GM21360 (cell line): ENCODE measurements at regions not wholly inside any gene's neighbourhood (a gene's known extent, or its start where the extent isn't known, plus 50 kb on each side); places are given as distances from the start of the nearest gene placed in this dataset.

Experiments used
- ATAC-seq: cut with Tn5 transposase; IDR thresholded peaks from one replicate; pipeline ENCODE4 v1.9.1; 2021; ENCODE audit warnings: mild to moderate bottlenecking, moderate library complexity; ENCODE audit not compliant: unreplicated experiment

- ATAC-seq: no peak
Observed at GRCh38 chr11:90818196-90818745, 595.4 kb upstream of the CHORDC1 start.

GRCh38 chr11:90809581-90809980 is 586.7 kb upstream of the CHORDC1 start:
- ATAC-seq: no peak

- no peak for ATAC-seq
Observed at GRCh38 chr11:90805172-90805571, 582.3 kb upstream of the CHORDC1 start.

DNA sequence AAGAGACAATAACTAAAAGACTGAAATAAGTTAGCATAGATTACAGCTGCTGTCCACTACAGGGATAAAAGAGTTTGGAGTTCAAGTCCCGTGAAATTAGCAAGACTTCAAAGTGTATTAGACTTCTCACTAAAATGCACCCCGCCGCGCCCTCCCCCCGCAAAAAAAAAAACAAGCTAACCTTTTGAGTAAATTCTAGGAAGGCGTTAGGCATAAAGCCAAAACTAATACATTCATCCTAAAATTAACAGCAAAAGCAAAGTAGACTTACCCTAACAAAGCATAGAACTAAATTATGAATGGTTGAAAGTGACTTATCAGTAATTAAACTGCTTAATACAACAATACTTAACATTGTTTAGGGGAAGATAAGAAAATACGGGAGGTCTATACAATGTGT is 581.0 kb upstream of the CHORDC1 start:
- no peak for ATAC-seq

GRCh38 chr11:90803366-90803765 is 580.5 kb upstream of the CHORDC1 start:
- ATAC-seq: no peak

DNA sequence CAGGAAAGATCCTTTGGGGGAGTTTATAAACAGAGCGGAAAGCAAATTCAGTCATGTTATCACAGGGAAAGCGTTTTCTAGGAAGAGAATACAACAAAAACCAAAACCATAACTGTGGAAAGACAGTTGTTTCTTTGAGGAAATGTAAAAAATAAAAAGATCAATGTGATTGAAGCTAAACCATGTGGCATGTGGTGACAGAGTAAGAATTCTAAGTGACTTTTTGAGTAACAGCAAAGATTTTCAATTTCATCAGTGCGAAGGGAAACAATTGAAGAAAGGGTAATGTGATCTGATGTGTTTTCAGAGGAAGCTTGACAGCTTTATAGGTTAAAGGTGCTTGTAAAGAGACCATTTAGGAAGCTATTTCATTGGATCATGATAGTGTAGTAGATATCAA is 575.9 kb upstream of the CHORDC1 start:
- no peak for ATAC-seq

GRCh38 chr11:90795746-90796145 is 572.9 kb upstream of the CHORDC1 start:
- no peak for ATAC-seq

DNA sequence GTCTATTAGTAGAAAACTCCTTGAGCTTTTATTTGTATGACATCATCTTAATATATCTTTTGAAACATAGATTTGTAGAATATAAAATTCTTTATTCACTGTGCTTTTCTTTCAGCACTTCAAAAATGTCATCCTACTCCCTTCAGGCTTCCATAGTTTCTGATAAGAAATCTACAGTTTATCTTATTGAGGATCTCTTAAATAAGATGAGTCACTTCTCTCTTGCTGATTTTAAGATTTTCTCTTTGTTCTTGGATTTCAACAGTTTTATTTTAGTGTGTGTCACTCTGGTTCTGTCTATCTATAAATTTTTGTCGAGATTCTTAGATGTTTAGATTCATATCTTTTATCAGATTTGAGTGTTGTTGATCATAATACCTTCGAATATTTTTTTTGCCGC is 566.1 kb upstream of the CHORDC1 start:
- no peak for ATAC-seq

GRCh38 chr11:90784241-90784814 is 561.5 kb upstream of the CHORDC1 start:
- no peak for ATAC-seq

GRCh38 chr11:90783111-90783510 is 560.3 kb upstream of the CHORDC1 start:
- no peak for ATAC-seq

- ATAC-seq: no peak
Observed at GRCh38 chr11:90779098-90779497, 556.2 kb upstream of the CHORDC1 start.

DNA sequence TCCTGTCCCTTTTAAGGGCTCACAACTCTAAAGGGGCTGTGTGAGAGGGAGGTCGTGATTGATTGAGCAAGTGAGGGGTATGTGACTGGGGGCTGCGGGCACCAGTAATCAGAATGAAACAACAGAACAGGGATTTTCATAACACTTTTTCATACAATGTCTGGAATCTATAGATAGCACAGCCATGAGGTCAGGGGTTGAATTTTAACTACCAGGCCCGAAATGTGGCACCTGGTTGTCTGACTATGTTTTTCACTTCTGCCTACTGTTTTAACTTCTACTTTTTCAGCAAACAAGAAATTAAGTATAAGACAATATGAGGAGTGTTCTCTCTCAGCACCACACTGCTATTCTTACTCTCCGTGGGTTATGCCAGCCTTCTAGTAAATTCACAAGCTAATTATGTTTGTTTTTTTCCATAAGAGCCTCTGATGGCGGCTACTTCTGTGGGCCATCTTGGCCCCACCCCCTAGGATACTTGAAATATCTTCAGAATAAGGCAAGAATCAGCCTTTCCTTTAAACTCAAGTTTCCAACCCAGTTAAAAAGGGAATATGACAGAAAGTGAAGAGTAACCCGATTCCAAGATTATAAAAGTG is 552.8 kb upstream of the CHORDC1 start:
- ATAC-seq: no peak

GRCh38 chr11:90774727-90775566 is 552.1 kb upstream of the CHORDC1 start:
- ATAC-seq: no peak

- no peak for ATAC-seq
Observed at GRCh38 chr11:90770007-90770406, 547.2 kb upstream of the CHORDC1 start.

DNA sequence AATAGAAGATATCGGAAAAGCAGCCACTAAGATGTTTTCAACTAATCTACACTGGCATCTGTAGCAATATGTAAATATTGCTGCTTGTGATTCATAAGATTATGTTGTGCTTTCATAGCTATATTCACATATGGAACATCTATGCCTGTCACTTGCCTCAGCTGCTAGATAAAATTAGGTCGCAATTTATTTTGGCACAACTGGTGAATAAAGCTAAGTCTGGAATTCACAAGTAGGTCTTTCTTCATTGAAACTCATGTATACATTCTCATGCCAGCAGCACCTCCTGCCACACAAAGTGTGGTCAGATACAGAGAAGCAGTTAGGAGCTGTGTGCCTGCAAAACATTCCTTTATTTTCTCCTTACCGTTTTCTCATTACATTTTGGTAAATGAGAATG is 543.3 kb upstream of the CHORDC1 start:
- no peak for ATAC-seq

DNA sequence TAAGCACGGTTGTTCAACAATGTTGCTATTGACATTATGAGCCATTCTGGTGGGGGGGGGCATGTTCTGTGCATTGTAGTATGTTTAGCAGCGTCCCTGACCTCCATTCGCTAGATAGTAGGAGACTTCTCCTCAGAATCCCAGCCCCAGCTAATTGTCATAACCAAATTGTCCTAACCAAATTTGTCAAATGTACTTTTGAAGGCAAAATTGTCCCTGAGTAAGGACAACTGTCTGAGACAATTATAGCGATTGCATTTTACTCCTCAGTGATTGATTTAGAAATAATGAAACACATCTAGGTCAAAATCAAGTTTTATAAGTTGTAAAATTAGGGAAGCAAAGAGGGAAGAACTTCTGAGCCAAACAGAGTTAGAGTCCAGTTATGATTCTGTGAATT is 541.8 kb upstream of the CHORDC1 start:
- ATAC-seq: no peak

DNA sequence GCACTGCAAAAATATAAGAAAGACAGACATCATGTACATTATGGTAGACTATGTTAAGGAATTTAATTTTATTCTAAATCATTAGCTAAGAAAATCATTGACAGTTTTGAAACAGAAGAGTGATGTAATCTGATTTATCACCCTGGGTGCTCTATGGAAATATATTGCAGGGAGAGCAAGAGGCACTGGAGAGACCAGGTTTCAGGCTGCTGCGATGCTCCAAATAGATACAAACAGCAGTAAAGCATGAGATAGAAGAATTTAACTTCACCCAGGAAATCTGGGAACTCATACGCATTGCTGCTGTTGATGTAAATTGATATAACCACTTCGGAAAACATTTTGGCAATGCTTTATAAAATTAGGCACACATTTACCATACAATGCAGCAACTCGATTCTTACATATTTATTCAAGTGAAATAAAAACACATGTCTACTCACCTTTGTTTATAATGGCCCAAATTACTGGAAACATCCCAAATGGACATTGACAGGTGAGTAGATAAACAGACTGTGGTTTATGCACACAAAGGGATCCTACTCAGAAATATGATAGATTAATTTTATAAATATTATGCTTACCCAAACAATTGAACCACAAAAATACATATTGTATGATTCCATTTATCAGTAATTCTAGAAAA is 535.1 kb upstream of the CHORDC1 start:
- ATAC-seq: no peak

GRCh38 chr11:90756617-90757016 is 533.8 kb upstream of the CHORDC1 start:
- ATAC-seq: no peak

DNA sequence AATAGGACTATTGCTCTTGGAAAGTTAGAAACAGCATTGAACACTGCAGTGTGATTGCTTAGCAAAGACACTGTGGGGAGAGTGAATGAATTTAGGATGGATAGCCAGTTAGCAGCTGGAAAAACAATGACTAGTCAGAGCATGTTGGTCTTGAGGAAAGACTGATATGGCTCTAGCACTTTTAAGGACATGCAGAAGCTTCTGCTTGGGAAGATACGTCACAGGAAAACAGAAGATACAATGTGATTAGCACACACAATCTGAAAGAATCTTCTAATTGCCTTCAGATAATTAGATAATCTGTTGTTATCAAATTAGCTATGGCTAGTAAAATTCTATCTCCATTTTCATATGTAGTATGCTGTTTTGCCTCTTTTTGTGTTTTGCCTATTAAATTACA is 530.7 kb upstream of the CHORDC1 start:
- no peak for ATAC-seq

- no peak for ATAC-seq
Observed at GRCh38 chr11:90747057-90747456, 524.2 kb upstream of the CHORDC1 start.

DNA sequence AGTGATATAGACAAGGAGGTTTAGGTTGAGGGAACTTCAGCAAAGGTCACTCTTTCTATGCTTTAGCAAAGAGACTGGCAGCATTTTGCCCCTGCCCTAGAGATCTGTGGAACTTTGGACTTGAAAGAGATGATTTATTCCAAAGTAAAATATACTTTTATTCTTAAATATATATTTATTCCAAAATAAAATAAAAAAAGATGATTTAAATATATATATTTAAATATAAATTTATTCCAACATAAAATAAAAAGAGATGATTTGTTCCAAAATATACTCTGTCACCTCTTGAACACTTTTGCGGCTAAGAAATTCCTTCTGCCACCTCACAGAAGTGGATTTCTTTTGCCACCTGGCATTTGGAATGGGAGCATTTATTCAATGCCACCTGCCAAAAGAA is 521.3 kb upstream of the CHORDC1 start:
- no peak for ATAC-seq
